ENCODE measurements at regions not wholly inside any gene's neighbourhood (a gene's known extent, or its start where the extent isn't known, plus 50 kb on each side); places are given as distances from the start of the nearest gene placed in this dataset.

GRCh38 chr11:27254744-27255446 is 108.1 kb downstream of the CCDC34 start:
- TF ChIP-seq CTCF (IDR thresholded peaks at IDR 0.05) = no peak
- TF ChIP-seq EZH2 (IDR thresholded peaks at IDR 0.05; ENCODE audit: borderline replicate concordance, insufficient read depth, low read depth, low read length, poor library complexity, severe bottlenecking) = no peak

Data from B cell (primary cell).